HCT116 (cell line): ENCODE measurements at regions not wholly inside any gene's neighbourhood (a gene's known extent, or its start where the extent isn't known, plus 50 kb on each side); places are given as distances from the start of the nearest gene placed in this dataset.

Experiments used
- CEBPB ChIP-seq: IDR thresholded peaks from 2 replicates; pipeline ENCODE4 v1.6.1; 2012; ENCODE audit warnings: low read depth
- ELF1 ChIP-seq: IDR thresholded peaks from 2 replicates; pipeline ENCODE4 v1.6.1; 2012; ENCODE audit warnings: low read depth, borderline replicate concordance
- JUND ChIP-seq: IDR thresholded peaks from 2 replicates; pipeline ENCODE4 v1.6.1; 2012
- POLR2AphosphoS5 ChIP-seq: IDR thresholded peaks from 2 replicates; pipeline ENCODE4 v1.6.1; 2011; ENCODE audit warnings: mild to moderate bottlenecking, low read depth, low read length, moderate library complexity
- SIN3A ChIP-seq: IDR thresholded peaks from 2 replicates; pipeline ENCODE4 v1.6.1; 2012; ENCODE audit warnings: low read depth
- TCF7L2 ChIP-seq: IDR thresholded peaks from 2 replicates; pipeline ENCODE4 v1.7.0; 2011; ENCODE audit warnings: borderline replicate concordance, inconsistent platforms; ENCODE audit not compliant: insufficient read depth, insufficient read length; ENCODE audit errors: extremely low read depth
- ZFX ChIP-seq: fragments of 450-650 bp; IDR thresholded peaks from 2 replicates; pipeline ENCODE4 v1.6.1; 2017
- TF ChIP-seq, protein P1 (sequence below): IDR thresholded peaks from 2 replicates; pipeline ENCODE4 v1.6.1; 2011; ENCODE audit warnings: mild to moderate bottlenecking, low read length, moderate library complexity; ENCODE audit not compliant: insufficient replicate concordance; ENCODE audit errors: extremely low read depth
- TF ChIP-seq, protein P2 (sequence below): IDR thresholded peaks from 2 replicates; pipeline ENCODE4 v1.6.1; 2012; ENCODE audit warnings: low read depth

DNA sequence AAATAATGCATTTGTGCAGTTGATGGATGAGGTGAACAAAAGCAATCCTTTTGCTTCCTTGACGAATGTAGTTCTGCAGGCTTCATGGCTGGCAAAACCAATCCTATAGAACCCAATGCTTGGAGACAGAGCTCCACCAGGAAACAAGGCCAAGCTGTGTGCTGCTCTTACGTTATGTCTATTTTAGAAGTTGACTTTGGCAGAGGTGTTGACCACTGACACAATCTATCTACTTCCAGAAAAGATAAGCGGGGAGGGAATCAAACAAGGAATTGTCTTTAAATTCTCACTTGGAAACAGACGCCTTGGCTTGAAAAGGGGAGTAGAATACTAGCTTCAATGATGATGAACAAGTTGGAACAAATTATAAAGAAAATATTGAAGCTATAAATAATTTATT is 211.2 kb downstream of the SETD4 start (continued):
- TF ChIP-seq, protein P1, sequence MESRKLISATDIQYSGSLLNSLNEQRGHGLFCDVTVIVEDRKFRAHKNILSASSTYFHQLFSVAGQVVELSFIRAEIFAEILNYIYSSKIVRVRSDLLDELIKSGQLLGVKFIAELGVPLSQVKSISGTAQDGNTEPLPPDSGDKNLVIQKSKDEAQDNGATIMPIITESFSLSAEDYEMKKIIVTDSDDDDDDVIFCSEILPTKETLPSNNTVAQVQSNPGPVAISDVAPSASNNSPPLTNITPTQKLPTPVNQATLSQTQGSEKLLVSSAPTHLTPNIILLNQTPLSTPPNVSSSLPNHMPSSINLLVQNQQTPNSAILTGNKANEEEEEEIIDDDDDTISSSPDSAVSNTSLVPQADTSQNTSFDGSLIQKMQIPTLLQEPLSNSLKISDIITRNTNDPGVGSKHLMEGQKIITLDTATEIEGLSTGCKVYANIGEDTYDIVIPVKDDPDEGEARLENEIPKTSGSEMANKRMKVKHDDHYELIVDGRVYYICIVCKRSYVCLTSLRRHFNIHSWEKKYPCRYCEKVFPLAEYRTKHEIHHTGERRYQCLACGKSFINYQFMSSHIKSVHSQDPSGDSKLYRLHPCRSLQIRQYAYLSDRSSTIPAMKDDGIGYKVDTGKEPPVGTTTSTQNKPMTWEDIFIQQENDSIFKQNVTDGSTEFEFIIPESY, result no peak
- TF ChIP-seq POLR2AphosphoS5, result no peak
- no peak for TF ChIP-seq ELF1
- TF ChIP-seq JUND, result no peak
- TF ChIP-seq, protein P2, sequence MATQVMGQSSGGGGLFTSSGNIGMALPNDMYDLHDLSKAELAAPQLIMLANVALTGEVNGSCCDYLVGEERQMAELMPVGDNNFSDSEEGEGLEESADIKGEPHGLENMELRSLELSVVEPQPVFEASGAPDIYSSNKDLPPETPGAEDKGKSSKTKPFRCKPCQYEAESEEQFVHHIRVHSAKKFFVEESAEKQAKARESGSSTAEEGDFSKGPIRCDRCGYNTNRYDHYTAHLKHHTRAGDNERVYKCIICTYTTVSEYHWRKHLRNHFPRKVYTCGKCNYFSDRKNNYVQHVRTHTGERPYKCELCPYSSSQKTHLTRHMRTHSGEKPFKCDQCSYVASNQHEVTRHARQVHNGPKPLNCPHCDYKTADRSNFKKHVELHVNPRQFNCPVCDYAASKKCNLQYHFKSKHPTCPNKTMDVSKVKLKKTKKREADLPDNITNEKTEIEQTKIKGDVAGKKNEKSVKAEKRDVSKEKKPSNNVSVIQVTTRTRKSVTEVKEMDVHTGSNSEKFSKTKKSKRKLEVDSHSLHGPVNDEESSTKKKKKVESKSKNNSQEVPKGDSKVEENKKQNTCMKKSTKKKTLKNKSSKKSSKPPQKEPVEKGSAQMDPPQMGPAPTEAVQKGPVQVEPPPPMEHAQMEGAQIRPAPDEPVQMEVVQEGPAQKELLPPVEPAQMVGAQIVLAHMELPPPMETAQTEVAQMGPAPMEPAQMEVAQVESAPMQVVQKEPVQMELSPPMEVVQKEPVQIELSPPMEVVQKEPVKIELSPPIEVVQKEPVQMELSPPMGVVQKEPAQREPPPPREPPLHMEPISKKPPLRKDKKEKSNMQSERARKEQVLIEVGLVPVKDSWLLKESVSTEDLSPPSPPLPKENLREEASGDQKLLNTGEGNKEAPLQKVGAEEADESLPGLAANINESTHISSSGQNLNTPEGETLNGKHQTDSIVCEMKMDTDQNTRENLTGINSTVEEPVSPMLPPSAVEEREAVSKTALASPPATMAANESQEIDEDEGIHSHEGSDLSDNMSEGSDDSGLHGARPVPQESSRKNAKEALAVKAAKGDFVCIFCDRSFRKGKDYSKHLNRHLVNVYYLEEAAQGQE, result no peak
- TF ChIP-seq ZFX, result no peak
- no peak for TF ChIP-seq CEBPB
- no peak for TF ChIP-seq SIN3A
- no peak for TF ChIP-seq TCF7L2
